ENCODE measurements at regions not wholly inside any gene's neighbourhood (a gene's known extent, or its start where the extent isn't known, plus 50 kb on each side); places are given as distances from the start of the nearest gene placed in this dataset.

DNA sequence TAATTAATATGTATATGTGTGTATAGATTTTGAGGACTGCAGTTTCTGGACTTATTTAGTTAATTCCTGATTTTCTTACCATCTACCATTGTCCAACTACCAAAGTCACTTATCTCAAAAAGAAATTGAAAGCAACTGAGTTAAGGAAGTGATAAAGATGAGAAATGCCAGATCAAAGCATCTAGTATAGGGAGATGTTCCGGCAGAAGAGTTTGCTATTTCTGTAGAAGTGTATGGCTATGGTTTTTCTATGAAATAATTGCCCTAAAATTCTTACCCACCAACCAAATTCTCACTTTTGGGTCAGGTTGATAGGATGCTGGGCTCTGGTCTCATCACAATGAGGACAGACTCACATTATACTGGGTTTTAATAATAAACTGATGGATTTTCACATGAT lies 64.0 kb upstream of the RAB11FIP2 start:
- no peak overlapping the region for H3K4me3 Mint-ChIP-seq
- H3K27ac Mint-ChIP-seq, result no peak overlapping the region
- ATAC-seq (replicated peaks), result no peak

DNA sequence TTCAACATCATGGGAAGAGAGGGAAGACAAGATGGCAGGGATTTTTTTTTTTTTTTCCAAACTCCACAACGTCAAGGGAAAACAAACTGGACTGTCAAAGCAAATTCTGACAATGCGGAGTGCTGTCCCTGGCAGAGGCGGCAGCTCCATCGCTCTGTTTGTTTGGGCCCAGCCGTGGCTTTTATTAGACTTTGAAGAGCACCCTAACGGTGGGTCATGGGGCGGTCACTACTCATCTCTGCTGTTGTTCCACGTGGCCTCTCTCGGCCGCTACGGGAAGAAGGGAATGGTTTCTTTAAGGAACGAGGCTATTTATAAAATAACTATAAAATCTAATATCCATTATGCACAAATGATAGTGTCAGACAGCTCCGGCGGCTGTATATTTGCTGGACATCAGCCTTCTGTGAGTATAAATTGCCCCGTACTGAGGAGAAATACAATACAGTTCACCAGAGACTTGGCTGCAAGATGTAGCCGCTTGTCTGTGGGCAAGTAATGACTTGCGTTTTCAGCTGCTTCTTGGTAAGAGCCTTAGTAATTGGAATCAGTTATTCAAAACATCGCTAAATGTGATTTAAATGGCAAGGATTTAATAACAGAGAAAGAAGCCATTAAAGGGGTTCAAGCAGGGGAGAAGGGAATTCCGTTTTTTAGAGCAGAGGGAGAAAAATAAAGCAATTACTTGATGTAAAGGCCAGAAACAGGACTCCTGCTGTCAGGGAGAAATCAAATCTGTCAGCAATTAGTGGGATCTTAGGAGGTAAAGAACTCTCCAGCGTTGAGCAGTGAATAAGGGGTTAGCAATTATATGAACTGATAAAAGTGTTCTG lies 61.7 kb upstream of the RAB11FIP2 start:
- no peak for ATAC-seq (replicated peaks)

More for the DNA sequence above, 64.0 kb upstream of the RAB11FIP2 start:
- Mint-ChIP-seq H3K27me3 (peaks cover 12 to 24% of the 10 kb centered on the region in 2 donors), H3K36me3 (ENCODE audit: insufficient read depth) (no peaks in the 10 kb centered on the region), H3K4me1 (ENCODE audit: low read depth in 2 of 2) (peaks cover 0 to 1% of the 10 kb centered on the region in 2 donors), H3K9me3 (no peaks in the 10 kb centered on the region)
- no peak for DNase-seq

DNA sequence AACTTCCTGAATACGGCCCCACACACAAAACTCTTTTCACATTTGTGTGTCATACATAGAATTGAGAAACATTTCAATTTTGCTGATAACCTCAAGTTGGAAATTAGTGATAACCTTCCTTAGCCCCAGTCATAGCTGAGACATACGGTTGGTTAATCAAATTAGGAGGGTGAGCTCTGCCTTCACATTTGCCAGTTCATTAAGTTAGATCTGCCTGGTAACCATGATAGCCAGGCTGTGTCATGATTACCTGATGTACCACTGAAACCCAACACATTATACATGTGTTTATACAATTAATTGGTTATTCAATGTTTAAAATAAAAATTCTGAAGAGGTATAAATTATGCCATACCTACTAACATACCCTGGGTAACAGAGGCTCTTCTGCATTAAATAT lies 60.8 kb upstream of the RAB11FIP2 start:
- Mint-ChIP-seq H3K4me1 (ENCODE audit: low read depth in 2 of 2) (peaks cover 0 to 1% of the 10 kb centered on the region in 2 donors), H3K27me3 (peaks cover 31 to 40% of the 10 kb centered on the region in 2 donors), H3K4me3 (no peak overlapping the region), H3K36me3 (ENCODE audit: insufficient read depth) (no peaks in the 10 kb centered on the region), H3K27ac (no peak overlapping the region), H3K9me3 (no peaks in the 10 kb centered on the region)
- no peak for DNase-seq
- ATAC-seq (replicated peaks), result no peak

More for the DNA sequence above, 61.7 kb upstream of the RAB11FIP2 start:
- H3K27ac Mint-ChIP-seq, result no peak overlapping the region
- DNase-seq, result no peak
- no peaks in the 10 kb centered on the region for H3K36me3 Mint-ChIP-seq (ENCODE audit: insufficient read depth)
- H3K9me3 Mint-ChIP-seq, result no peaks in the 10 kb centered on the region
- peaks cover 0 to 1% of the 10 kb centered on the region in 2 donors for H3K4me1 Mint-ChIP-seq (ENCODE audit: low read depth in 2 of 2)
- peaks cover 22 to 32% of the 10 kb centered on the region in 2 donors for H3K27me3 Mint-ChIP-seq
- no peak overlapping the region for H3K4me3 Mint-ChIP-seq

DNA sequence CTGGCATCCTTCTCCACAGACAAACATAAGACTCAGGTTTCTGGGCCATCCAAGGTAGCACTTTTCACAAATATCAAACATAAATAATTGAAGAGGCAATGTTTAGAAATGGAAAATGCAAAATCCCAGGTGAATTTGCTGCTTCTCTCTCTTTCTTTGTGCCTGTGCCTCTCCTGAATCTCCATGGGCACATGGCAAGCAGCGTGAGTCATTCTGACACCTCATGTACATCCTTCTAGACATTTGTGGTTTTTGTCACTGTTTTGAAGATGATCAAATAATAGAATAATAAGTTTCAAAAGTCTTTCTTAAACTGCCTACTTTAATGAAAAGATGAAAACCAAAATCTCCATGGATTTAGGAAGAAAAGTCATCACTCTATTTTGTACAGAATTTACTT lies 60.3 kb upstream of the RAB11FIP2 start:
- Mint-ChIP-seq H3K27ac (no peak overlapping the region), H3K4me1 (ENCODE audit: low read depth in 2 of 2) (peaks cover 0 to 1% of the 10 kb centered on the region in 2 donors), H3K36me3 (ENCODE audit: insufficient read depth) (no peaks in the 10 kb centered on the region), H3K27me3 (peaks cover 36 to 45% of the 10 kb centered on the region in 2 donors), H3K9me3 (no peaks in the 10 kb centered on the region), H3K4me3 (no peak overlapping the region)
- no peak for ATAC-seq (replicated peaks)
- DNase-seq, result no peak

DNA sequence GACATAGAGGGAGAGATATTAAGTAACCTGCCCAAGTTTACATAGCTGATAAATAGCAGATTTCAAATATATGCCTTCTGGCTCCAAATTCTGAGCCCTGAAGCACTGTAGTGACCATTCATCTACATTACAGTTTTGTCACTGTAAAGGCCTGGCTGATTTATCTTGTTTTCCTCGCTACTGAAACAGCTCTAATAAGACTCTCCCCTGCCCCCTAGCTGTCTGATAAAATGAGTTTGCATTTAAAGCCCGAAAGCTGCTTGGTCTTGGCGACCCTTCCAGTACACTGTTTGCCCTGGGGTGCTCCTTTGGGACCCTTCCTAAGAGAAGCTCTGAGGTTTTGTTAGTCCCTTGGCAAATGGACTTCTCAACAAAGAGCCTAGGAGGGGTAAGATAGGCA lies 59.7 kb upstream of the RAB11FIP2 start:
- no peak for ATAC-seq (replicated peaks)
- no peak overlapping the region for H3K27ac Mint-ChIP-seq
- no peak for DNase-seq
- no peaks in the 10 kb centered on the region for H3K36me3 Mint-ChIP-seq (ENCODE audit: insufficient read depth)
- H3K4me3 Mint-ChIP-seq, result no peak overlapping the region
- peaks cover 38 to 45% of the 10 kb centered on the region in 2 donors for H3K27me3 Mint-ChIP-seq
- H3K4me1 Mint-ChIP-seq (ENCODE audit: low read depth in 2 of 2), result peaks cover 0 to 1% of the 10 kb centered on the region in 2 donors
- H3K9me3 Mint-ChIP-seq, result no peaks in the 10 kb centered on the region

DNA sequence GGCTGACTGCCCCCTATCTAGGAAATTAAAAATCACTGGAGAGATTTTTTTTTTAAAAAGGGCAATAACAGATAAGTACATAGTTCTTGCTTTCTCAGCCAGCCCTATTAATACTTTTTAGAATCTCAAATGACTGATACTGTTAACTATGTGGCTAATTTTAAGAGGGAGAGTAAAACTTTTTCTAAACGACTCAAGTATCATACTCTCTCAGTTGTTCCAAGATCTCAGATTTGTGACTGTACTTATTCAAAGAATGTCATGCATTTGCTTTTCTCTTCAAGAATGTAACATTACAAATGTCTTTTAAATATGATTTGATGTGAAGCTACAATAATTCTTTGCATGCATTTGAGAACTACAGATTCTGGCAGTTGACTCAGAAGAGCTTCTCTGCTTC lies 55.4 kb upstream of the RAB11FIP2 start:
- no peaks in the 10 kb centered on the region for H3K36me3 Mint-ChIP-seq (ENCODE audit: insufficient read depth)
- no peak overlapping the region for H3K27ac Mint-ChIP-seq
- peaks cover 0 to 1% of the 10 kb centered on the region in 2 donors for H3K4me1 Mint-ChIP-seq (ENCODE audit: low read depth in 2 of 2)
- no peak for ATAC-seq (replicated peaks)
- H3K9me3 Mint-ChIP-seq, result no peaks in the 10 kb centered on the region
- no peak overlapping the region for H3K4me3 Mint-ChIP-seq
- no peak for DNase-seq
- peaks cover 47 to 61% of the 10 kb centered on the region in 2 donors for H3K27me3 Mint-ChIP-seq

DNA sequence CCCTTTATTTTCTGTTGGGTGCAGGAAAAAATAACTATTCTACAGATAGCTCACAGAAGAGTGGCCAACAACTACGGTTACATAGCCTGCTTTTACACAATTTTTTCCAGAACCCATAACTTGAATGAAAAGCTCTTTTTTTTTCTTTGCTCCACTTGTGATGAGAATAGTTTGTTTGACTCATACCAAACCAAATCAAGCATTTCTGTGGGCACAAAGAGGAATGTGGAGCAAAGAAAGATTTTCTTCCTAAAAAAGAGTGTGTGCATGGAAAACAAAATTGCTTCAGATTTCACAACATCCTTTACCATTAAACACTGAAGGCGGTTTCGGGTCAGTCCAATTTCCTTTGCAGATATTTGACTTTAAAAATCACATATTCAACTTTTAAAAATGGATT lies 54.8 kb upstream of the RAB11FIP2 start:
- Mint-ChIP-seq H3K27ac (no peak overlapping the region), H3K27me3 (peaks cover 47 to 57% of the 10 kb centered on the region in 2 donors), H3K4me1 (ENCODE audit: low read depth in 2 of 2) (peaks cover 0 to under 1% of the 10 kb centered on the region in 2 donors), H3K9me3 (no peaks in the 10 kb centered on the region), H3K36me3 (ENCODE audit: insufficient read depth) (no peaks in the 10 kb centered on the region), H3K4me3 (no peak overlapping the region)
- no peak for ATAC-seq (replicated peaks)
- no peak for DNase-seq

Measured in effector memory CD8-positive, alpha-beta T cell (primary cell).